Fibroblast of lung (primary cell): ENCODE measurements at regions not wholly inside any gene's neighbourhood (a gene's known extent, or its start where the extent isn't known, plus 50 kb on each side); places are given as distances from the start of the nearest gene placed in this dataset.

Source experiments
- CTCF ChIP-seq, 2 donors: IDR thresholded peaks in 1 of 2; conservative IDR thresholded peaks in 1 of 2; 1 replicate in 1 of 2; 2 replicates in 1 of 2; pipeline ENCODE4 v1.5.1; 2011 to 2012; ENCODE audit warnings: low read length in 2 of 2, control low read depth in 1 of 2, inconsistent platforms in 1 of 2, low read depth in 1 of 2, mild to moderate bottlenecking in 1 of 2
- EZH2 ChIP-seq: IDR thresholded peaks from 2 replicates; pipeline ENCODE4 v1.5.1; 2012; ENCODE audit warnings: low read length, control low read depth, mild to moderate bottlenecking; ENCODE audit errors: missing control alignments

- TF ChIP-seq CTCF (conservative IDR thresholded peaks at IDR 0.05 in 1 of 2, IDR thresholded peaks at IDR 0.05 in 1 of 2; ENCODE audit: low read depth in 1 of 2, low read length in 2 of 2) (no peak), EZH2 (no peak)
Measured at GRCh38 chr1:221839321-221839720, 97.4 kb upstream of the DUSP10 start.
